Thoracic aorta (tissue), 2 donors: ENCODE measurements at regions not wholly inside any gene's neighbourhood (a gene's known extent, or its start where the extent isn't known, plus 50 kb on each side); places are given as distances from the start of the nearest gene placed in this dataset.

Source experiments
- ATAC-seq: fragments of 150-250 bp; one replicate; pipeline ENCODE4 v1.8.0; 2017; ENCODE audit warnings: low read depth; ENCODE audit not compliant: insufficient number of reproducible peaks, low FRiP score
- DNase-seq: peaks from one replicate; pipeline ENCODE4 v3.0.0-alpha.2; 2020; ENCODE audit warnings: low spot score
- H3K27ac ChIP-seq, 2 donors: fragments of 200-600 bp; sonication (generic); 1 replicate in 1 of 2; 2 replicates in 1 of 2; pipeline ENCODE4 v1.5.1; 2016; ENCODE audit warnings: mild to moderate bottlenecking in 2 of 2, moderate library complexity in 2 of 2
- H3K27me3 ChIP-seq: fragments of 200-600 bp; sonication (generic); replicated peaks from 2 replicates; pipeline ENCODE4 v1.6.0; 2016; ENCODE audit warnings: mild to moderate bottlenecking; ENCODE audit not compliant: insufficient read depth
- H3K36me3 ChIP-seq: fragments of 200-600 bp; sonication (generic); one replicate; pipeline ENCODE4 v1.5.1; 2016
- H3K4me1 ChIP-seq, 2 donors: fragments of 200-600 bp; sonication (generic); 1 replicate in 1 of 2; 2 replicates in 1 of 2; pipeline versions ENCODE4 v1.5.1 to v1.6.0; 2016; ENCODE audit warnings: low read depth in 2 of 2, mild to moderate bottlenecking in 1 of 2; ENCODE audit not compliant: control insufficient read depth in 1 of 2
- H3K4me3 ChIP-seq: fragments of 200-600 bp; sonication (generic); 2 replicates; pipeline ENCODE4 v1.5.1; 2016; ENCODE audit warnings: mild to moderate bottlenecking
- H3K9me3 ChIP-seq: fragments of 200-600 bp; sonication (generic); 2 replicates; pipeline ENCODE4 v1.5.1; 2016
- TF ChIP-seq, protein P1 (sequence below): fragments of 200-600 bp; sonication (generic); IDR thresholded peaks from one replicate; pipeline ENCODE4 v1.5.1; 2019; ENCODE audit warnings: antibody characterized with exemption

DNA sequence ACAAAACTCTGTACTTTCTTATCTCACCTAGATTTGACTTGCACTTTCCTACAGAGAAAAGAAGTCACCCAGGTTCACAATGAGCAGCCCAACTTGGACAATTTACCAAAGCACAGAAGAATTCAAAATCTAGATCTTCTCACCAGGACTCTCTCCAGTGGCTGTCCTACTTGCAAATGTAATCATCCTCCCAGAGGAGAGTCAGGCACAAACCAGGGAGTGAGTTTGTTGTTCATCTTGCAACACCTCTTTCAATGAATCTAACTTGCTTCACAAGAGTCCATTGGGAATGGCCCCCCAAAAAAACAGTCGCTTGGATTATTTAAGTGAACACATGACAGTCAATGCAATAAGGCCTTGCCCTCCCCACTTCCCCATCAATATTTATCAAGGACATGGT lies 144.6 kb downstream of the ATL2 start:
- Histone ChIP-seq H3K27ac (peak overlapping the region in 1 of 2 donors; percentile 73), H3K27me3 (no peaks in the 10 kb centered on the region), H3K4me1 (peaks cover 0 to 16% of the 10 kb centered on the region in 2 donors), H3K36me3 (no peaks in the 10 kb centered on the region), H3K4me3 (no peak overlapping the region), H3K9me3 (no peaks in the 10 kb centered on the region)
- DNase-seq = no peak
- TF ChIP-seq, protein P1, sequence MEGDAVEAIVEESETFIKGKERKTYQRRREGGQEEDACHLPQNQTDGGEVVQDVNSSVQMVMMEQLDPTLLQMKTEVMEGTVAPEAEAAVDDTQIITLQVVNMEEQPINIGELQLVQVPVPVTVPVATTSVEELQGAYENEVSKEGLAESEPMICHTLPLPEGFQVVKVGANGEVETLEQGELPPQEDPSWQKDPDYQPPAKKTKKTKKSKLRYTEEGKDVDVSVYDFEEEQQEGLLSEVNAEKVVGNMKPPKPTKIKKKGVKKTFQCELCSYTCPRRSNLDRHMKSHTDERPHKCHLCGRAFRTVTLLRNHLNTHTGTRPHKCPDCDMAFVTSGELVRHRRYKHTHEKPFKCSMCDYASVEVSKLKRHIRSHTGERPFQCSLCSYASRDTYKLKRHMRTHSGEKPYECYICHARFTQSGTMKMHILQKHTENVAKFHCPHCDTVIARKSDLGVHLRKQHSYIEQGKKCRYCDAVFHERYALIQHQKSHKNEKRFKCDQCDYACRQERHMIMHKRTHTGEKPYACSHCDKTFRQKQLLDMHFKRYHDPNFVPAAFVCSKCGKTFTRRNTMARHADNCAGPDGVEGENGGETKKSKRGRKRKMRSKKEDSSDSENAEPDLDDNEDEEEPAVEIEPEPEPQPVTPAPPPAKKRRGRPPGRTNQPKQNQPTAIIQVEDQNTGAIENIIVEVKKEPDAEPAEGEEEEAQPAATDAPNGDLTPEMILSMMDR = no peak
- ATAC-seq = no peak

DNA sequence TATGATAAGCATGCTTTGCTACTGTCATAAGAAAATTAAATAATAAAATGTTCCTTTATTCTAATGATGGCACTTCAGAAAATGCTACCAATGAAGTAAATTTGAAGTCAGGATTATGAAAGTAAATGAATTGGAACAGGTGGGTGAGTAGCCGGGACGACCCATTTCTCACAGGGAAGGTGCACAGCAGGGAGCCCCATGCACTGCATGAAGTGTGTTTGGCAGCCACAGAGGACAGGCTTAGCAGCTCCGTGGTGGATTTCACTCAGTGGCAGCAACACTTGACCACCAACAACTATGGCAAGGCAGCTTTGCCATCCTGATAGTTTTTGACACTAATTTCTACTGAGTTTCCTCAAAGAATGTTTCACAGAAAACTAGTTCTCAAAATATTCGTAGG lies 146.3 kb downstream of the ATL2 start:
- TF ChIP-seq, protein P1 = no peak
- ATAC-seq (no peak), DNase-seq (no peak)
- H3K27me3 ChIP-seq = no peaks in the 10 kb centered on the region
- H3K9me3 ChIP-seq = no peaks in the 10 kb centered on the region
- peaks cover 0 to 16% of the 10 kb centered on the region in 2 donors for H3K4me1 ChIP-seq
- H3K27ac ChIP-seq = no peak overlapping the region
- no peaks in the 10 kb centered on the region for H3K36me3 ChIP-seq
- H3K4me3 ChIP-seq = no peak overlapping the region

DNA sequence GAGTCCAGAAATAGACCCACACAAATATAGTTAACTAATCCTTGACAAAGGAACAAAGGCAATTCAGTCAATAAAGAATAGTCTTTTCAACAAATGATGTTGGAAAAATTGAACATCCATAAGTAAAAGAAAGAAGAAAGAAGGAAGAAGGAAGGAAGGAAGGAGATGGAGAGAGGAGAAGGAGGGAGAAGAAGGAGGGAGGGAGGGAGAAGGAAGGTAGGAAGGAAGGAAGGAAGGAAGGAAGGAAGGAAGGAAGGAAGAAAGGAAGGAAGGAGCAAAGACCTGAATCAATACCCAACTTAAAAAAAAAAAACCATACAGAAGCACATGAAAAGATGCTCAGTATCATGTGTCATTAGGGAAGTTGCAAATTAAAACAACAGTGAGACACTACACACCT lies 148.3 kb downstream of the ATL2 start:
- Histone ChIP-seq H3K9me3 (no peaks in the 10 kb centered on the region), H3K36me3 (no peaks in the 10 kb centered on the region), H3K4me1 (peaks cover 0 to 12% of the 10 kb centered on the region in 2 donors), H3K27ac (no peak overlapping the region), H3K27me3 (no peaks in the 10 kb centered on the region), H3K4me3 (no peak overlapping the region)
- ATAC-seq (no peak), DNase-seq (no peak)
- TF ChIP-seq, protein P1 = no peak

DNA sequence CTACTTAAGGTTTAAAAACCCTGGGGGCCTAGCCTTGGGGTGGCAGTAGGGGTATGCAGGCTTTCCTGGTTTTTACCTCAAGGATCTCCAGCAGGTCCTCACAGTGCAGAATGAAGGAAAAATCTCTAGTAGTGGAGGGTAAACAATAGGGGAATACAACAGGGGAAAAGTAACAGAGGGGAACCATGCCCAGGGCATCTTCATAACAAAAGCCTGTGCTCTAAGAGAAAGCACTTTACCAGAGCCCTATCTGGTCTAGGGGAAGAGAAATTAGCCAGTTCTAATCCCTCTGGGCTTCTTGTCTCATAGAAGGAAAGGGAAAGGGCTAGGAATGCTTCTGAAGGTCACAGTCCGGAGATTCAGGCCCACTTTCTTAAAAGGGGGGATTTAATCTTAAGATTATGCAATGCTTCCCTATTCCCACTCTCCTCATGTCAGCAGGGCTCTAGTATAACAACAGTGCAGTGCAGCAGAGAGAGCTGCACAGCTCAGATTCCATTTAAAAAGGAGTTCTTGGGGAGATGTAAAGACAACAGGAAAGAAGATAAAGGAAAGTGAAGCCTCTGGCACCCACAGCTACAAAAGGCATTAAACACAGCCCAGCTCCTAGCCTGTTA lies 149.0 kb upstream of the CYP1B1 start:
- H3K4me1 ChIP-seq = no peaks in the 10 kb centered on the region
- H3K36me3 ChIP-seq = no peaks in the 10 kb centered on the region
- no peaks in the 10 kb centered on the region for H3K27me3 ChIP-seq
- H3K9me3 ChIP-seq = no peaks in the 10 kb centered on the region
- no peak overlapping the region for H3K27ac ChIP-seq
- TF ChIP-seq, protein P1 = no peak
- ATAC-seq (no peak), DNase-seq (no peak)
- no peak overlapping the region for H3K4me3 ChIP-seq

DNA sequence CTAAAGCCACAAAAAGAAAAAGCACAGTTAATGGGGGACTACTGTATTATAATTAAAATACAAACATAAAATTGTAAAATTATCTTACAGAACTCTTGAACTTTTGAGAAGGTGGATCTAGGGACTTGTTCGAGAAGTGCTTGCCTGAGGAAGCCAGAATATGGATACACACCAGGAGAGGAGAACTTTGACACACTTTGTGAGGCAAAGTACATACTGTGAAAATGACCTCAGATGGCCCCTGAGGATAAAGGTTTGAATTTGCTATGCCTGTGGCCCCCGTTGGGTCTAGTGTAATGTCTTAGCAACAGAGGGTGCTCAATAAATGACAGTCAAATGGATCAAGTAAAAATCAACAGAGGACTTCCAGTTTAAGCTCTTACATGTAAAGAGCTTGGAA lies 148.2 kb upstream of the CYP1B1 start:
- TF ChIP-seq, protein P1 = no peak
- no peaks in the 10 kb centered on the region for H3K27me3 ChIP-seq
- no peak overlapping the region for H3K4me3 ChIP-seq
- no peaks in the 10 kb centered on the region for H3K36me3 ChIP-seq
- no peaks in the 10 kb centered on the region for H3K9me3 ChIP-seq
- H3K4me1 ChIP-seq = no peaks in the 10 kb centered on the region
- DNase-seq = no peak
- ATAC-seq = no peak
- H3K27ac ChIP-seq = no peak overlapping the region
